ENCODE measurements at regions not wholly inside any gene's neighbourhood (a gene's known extent, or its start where the extent isn't known, plus 50 kb on each side); places are given as distances from the start of the nearest gene placed in this dataset.

GRCh38 chr2:150620416-150620815 lies 132.9 kb upstream of the RND3 start:
- ChIA-PET CTCF (no interaction called here), POLR2A (no interaction called here)
- Mint-ChIP-seq H3K9me3 (peaks cover 17% of the 10 kb centered on the region), H3K36me3 (no peaks in the 10 kb centered on the region; the same call in 1 of the 2 replicates), H3K4me1 (peaks cover 13% of the 10 kb centered on the region), H3K27ac (no peak overlapping the region), H3K4me3 (no peak overlapping the region), H3K27me3 (ENCODE audit: low read depth) (no peaks in the 10 kb centered on the region)
- no peak for TF ChIP-seq NFE2L1 (CRISPR knock-in tag; IDR thresholded peaks at IDR 0.05)
- no peak for TF ChIP-seq SMAD3 (CRISPR knock-in tag; IDR thresholded peaks at IDR 0.05; ENCODE audit: borderline replicate concordance)
- no peak for TF ChIP-seq E2F5 (CRISPR knock-in tag; IDR thresholded peaks at IDR 0.05)
- no peak for TF ChIP-seq GRHL2 (CRISPR knock-in tag; IDR thresholded peaks at IDR 0.05; ENCODE audit: insufficient replicate concordance, severe bottlenecking)
- no peak for TF ChIP-seq JAZF1 (CRISPR knock-in tag; IDR thresholded peaks at IDR 0.05)
- DNase-seq (ENCODE audit: low spot score) (no peak), ATAC-seq (no peak)

DNA sequence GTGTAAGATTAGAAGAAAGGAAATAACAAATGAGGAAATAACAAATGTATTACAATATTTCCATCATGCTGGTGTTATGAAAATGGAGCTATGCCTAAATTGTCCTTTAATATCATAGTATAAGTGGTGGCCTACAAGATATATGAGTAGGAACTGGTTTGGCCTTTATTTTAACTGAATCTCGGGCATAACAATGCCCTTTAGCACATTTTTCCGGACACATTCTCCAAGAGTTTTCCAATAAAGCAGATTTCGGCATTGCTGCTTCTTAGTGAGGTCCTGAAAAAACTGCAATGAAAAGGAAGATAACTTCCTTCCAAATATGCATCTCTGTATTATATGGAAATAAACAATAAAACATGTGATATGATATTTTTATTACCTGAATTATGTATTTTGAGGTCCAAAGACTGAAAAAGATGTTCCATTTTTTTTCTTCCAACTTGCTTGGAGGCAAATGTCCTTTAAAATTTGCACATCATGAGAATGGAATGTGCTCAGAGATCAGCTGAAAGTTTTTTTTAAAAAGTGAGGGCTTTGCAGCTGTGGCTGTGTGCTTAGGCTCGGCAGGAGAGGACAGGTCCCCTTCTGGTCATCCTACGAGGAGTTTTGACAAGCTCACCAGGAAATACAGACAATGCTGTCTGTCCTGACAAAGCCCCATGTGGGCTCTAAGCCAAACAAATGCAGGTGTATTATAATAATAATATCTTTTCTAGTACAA lies 132.3 kb upstream of the RND3 start:
- ATAC-seq (no peak), DNase-seq (ENCODE audit: low spot score) (no peak)
- CTCF ChIA-PET = no interaction called here
- TF ChIP-seq GABPB1 (CRISPR knock-in tag; IDR thresholded peaks at IDR 0.05) (no peak), ZNF138 (CRISPR knock-in tag; conservative IDR thresholded peaks at IDR 0.05) (no peak), ZNF317 (CRISPR knock-in tag; IDR thresholded peaks at IDR 0.05; ENCODE audit: borderline replicate concordance, low read depth) (no peak), ZNF396 (CRISPR knock-in tag; IDR thresholded peaks at IDR 0.05; ENCODE audit: borderline replicate concordance) (no peak), TEAD1 (CRISPR knock-in tag; IDR thresholded peaks at IDR 0.05) (no peak)
- Mint-ChIP-seq H3K36me3 (no peaks in the 10 kb centered on the region; the same call in 1 of the 2 replicates), H3K27me3 (ENCODE audit: low read depth) (no peaks in the 10 kb centered on the region), H3K4me1 (peaks cover 13% of the 10 kb centered on the region), H3K27ac (no peak overlapping the region), H3K4me3 (no peak overlapping the region), H3K9me3 (peaks cover 18% of the 10 kb centered on the region)
- POLR2A ChIA-PET = no interaction called here

GRCh38 chr2:150618245-150618895 lies 130.9 kb upstream of the RND3 start:
- CTCF ChIA-PET = no interaction called here
- Mint-ChIP-seq H3K27ac (0 out of 2 replicates have a peak overlapping the region, but pooled peaks have one; percentile 49), H3K36me3 (no peaks in the 10 kb centered on the region), H3K4me3 (no peak overlapping the region), H3K4me1 (peaks cover 17% of the 10 kb centered on the region), H3K27me3 (ENCODE audit: low read depth) (no peaks in the 10 kb centered on the region), H3K9me3 (peaks cover 18% of the 10 kb centered on the region)
- ATAC-seq (no peak), DNase-seq (ENCODE audit: low spot score) (no peak)
- POLR2A ChIA-PET = no interaction called here
- TF ChIP-seq, protein P1, sequence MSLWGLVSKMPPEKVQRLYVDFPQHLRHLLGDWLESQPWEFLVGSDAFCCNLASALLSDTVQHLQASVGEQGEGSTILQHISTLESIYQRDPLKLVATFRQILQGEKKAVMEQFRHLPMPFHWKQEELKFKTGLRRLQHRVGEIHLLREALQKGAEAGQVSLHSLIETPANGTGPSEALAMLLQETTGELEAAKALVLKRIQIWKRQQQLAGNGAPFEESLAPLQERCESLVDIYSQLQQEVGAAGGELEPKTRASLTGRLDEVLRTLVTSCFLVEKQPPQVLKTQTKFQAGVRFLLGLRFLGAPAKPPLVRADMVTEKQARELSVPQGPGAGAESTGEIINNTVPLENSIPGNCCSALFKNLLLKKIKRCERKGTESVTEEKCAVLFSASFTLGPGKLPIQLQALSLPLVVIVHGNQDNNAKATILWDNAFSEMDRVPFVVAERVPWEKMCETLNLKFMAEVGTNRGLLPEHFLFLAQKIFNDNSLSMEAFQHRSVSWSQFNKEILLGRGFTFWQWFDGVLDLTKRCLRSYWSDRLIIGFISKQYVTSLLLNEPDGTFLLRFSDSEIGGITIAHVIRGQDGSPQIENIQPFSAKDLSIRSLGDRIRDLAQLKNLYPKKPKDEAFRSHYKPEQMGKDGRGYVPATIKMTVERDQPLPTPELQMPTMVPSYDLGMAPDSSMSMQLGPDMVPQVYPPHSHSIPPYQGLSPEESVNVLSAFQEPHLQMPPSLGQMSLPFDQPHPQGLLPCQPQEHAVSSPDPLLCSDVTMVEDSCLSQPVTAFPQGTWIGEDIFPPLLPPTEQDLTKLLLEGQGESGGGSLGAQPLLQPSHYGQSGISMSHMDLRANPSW (CRISPR knock-in tag; conservative IDR thresholded peaks at IDR 0.05; ENCODE audit: low read depth) = no peak
- no peak for TF ChIP-seq ETV6 (CRISPR knock-in tag; IDR thresholded peaks at IDR 0.05)
- TF ChIP-seq MAX (CRISPR knock-in tag; IDR thresholded peaks at IDR 0.05) = no peak
- TF ChIP-seq NFE2L1 (CRISPR knock-in tag; IDR thresholded peaks at IDR 0.05) = no peak
- no peak for TF ChIP-seq NR1H2 (CRISPR knock-in tag; IDR thresholded peaks at IDR 0.05)
- TF ChIP-seq, protein P2, sequence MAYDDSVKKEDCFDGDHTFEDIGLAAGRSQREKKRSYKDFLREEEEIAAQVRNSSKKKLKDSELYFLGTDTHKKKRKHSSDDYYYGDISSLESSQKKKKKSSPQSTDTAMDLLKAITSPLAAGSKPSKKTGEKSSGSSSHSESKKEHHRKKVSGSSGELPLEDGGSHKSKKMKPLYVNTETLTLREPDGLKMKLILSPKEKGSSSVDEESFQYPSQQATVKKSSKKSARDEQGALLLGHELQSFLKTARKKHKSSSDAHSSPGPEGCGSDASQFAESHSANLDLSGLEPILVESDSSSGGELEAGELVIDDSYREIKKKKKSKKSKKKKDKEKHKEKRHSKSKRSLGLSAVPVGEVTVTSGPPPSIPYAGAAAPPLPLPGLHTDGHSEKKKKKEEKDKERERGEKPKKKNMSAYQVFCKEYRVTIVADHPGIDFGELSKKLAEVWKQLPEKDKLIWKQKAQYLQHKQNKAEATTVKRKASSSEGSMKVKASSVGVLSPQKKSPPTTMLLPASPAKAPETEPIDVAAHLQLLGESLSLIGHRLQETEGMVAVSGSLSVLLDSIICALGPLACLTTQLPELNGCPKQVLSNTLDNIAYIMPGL (CRISPR knock-in tag; IDR thresholded peaks at IDR 0.05) = no peak
- TF ChIP-seq MYBL2 (CRISPR knock-in tag; IDR thresholded peaks at IDR 0.05) = no peak
- no peak for TF ChIP-seq ESRRA (CRISPR knock-in tag; IDR thresholded peaks at IDR 0.05; ENCODE audit: borderline replicate concordance)
- TF ChIP-seq NFATC4 (CRISPR knock-in tag; IDR thresholded peaks at IDR 0.05) = no peak
- TF ChIP-seq, protein P3, sequence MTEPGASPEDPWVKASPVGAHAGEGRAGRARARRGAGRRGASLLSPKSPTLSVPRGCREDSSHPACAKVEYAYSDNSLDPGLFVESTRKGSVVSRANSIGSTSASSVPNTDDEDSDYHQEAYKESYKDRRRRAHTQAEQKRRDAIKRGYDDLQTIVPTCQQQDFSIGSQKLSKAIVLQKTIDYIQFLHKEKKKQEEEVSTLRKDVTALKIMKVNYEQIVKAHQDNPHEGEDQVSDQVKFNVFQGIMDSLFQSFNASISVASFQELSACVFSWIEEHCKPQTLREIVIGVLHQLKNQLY (CRISPR knock-in tag; IDR thresholded peaks at IDR 0.05) = no peak
- TF ChIP-seq FOXP1 (CRISPR knock-in tag; IDR thresholded peaks at IDR 0.05; ENCODE audit: borderline replicate concordance) = no peak
- no peak for TF ChIP-seq ZNF532 (CRISPR knock-in tag; IDR thresholded peaks at IDR 0.05; ENCODE audit: borderline replicate concordance)

Measured in WTC11 (cell line).